AG04449 (cell line): ENCODE measurements at regions not wholly inside any gene's neighbourhood (a gene's known extent, or its start where the extent isn't known, plus 50 kb on each side); places are given as distances from the start of the nearest gene placed in this dataset.

ENCODE experiments used
- CTCF ChIA-PET: fragments of 350-600 bp; formaldehyde crosslinking; extraction: SDS; loops from one replicate; lab custom pipeline; 2021; ENCODE audit warnings: antibody characterized with exemption; lab: Yijun Ruan, JAX
- POLR2A ChIA-PET: fragments of 400-600, 350-600 bp; formaldehyde crosslinking; extraction: SDS; loops from one replicate; lab custom pipeline; 2020; ENCODE audit warnings: antibody characterized with exemption, inconsistent platforms; lab: Yijun Ruan, JAX
- DNase-seq: peaks from one replicate; pipeline ENCODE4 v3.0.0-alpha.2; 2010; ENCODE audit warnings: low read depth, low spot score
- H3K4me3 ChIP-seq: 2 replicates; pipeline ENCODE4 v1.5.1; 2011; ENCODE audit warnings: low read depth, mild to moderate bottlenecking, control low read depth, low read length
- TF ChIP-seq, protein P1 (sequence below): IDR thresholded peaks from one replicate; pipeline ENCODE4 v1.5.1; 2011; ENCODE audit warnings: mild to moderate bottlenecking, moderate library complexity, low read length, control low read depth, inconsistent platforms; ENCODE audit not compliant: insufficient read depth; ENCODE audit errors: missing control alignments

DNA sequence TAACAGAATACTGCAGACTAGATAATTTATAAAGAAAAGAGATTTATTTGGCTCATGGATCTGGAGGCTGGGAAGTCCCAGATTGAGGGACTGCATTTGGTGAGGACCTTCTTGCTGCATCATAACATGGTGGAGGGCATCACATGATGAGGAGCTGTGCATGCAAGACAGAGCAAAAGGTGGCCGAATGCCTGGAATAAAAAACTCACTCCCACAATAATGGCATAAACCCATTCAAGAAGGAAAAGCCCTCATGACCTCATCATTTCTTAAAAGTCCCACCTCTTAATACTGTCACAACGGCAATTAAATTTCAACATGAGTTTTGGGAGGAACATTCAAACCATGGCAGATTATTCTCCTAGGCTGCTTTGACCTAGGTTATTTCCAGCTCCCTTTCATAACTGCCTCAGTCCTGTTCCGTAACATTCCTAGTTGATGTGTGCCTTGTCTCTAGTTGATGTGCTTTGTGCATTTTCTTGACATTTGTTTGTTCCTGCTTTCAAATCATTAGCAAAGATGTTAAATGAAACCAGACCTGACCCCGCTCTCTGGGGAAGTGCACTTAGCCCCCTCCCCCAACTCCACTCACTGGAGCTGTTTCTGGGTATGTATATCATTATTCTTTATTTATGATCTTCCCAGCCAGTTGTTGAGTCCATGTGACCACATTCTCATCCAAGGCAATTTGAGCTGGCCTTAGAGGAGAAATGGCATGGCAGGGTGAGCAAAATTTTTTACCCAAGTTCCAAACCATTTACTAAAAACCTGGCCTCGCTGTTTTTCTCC is 148.5 kb downstream of the GDAP2 start:
- ChIA-PET CTCF (interaction anchor here (0.8 to 2.4 kb wide), 5 partner anchors 10 to 246 kb away, joined by 3 to 7 read pairs (median 4); no protein-coding TSS in a partner anchor), POLR2A (no interaction called here)

DNA sequence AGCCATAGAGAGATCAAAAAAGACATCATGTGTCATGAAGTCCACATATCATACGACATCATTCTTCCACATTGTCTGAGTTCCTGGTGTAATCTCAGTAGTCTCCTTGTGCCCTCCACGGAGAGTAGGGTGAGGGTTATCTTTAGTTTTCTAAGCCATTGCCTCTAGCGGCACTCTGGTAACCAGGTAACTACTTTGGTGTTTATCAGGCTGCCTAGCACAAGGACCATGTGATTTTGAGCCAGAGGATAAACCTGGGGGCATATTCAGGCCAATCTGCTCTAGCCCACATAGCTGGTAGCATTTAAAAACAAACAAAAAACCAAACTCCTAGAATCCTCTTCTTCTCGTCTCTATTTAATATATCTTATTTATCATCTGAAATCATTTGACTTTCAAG is 147.4 kb downstream of the GDAP2 start:
- no peak for DNase-seq
- TF ChIP-seq, protein P1, sequence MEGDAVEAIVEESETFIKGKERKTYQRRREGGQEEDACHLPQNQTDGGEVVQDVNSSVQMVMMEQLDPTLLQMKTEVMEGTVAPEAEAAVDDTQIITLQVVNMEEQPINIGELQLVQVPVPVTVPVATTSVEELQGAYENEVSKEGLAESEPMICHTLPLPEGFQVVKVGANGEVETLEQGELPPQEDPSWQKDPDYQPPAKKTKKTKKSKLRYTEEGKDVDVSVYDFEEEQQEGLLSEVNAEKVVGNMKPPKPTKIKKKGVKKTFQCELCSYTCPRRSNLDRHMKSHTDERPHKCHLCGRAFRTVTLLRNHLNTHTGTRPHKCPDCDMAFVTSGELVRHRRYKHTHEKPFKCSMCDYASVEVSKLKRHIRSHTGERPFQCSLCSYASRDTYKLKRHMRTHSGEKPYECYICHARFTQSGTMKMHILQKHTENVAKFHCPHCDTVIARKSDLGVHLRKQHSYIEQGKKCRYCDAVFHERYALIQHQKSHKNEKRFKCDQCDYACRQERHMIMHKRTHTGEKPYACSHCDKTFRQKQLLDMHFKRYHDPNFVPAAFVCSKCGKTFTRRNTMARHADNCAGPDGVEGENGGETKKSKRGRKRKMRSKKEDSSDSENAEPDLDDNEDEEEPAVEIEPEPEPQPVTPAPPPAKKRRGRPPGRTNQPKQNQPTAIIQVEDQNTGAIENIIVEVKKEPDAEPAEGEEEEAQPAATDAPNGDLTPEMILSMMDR = no peak
- ChIA-PET CTCF (interaction anchor here (0.9 to 1.5 kb wide), 2 partner anchors 13 to 115 kb away, joined by 3 to 4 read pairs; no protein-coding TSS in a partner anchor), POLR2A (no interaction called here)
- H3K4me3 ChIP-seq = no peak overlapping the region

More for the DNA sequence above, 148.5 kb downstream of the GDAP2 start:
- no peak for DNase-seq
- TF ChIP-seq, protein P1 = no peak
- H3K4me3 ChIP-seq = no peak overlapping the region

DNA sequence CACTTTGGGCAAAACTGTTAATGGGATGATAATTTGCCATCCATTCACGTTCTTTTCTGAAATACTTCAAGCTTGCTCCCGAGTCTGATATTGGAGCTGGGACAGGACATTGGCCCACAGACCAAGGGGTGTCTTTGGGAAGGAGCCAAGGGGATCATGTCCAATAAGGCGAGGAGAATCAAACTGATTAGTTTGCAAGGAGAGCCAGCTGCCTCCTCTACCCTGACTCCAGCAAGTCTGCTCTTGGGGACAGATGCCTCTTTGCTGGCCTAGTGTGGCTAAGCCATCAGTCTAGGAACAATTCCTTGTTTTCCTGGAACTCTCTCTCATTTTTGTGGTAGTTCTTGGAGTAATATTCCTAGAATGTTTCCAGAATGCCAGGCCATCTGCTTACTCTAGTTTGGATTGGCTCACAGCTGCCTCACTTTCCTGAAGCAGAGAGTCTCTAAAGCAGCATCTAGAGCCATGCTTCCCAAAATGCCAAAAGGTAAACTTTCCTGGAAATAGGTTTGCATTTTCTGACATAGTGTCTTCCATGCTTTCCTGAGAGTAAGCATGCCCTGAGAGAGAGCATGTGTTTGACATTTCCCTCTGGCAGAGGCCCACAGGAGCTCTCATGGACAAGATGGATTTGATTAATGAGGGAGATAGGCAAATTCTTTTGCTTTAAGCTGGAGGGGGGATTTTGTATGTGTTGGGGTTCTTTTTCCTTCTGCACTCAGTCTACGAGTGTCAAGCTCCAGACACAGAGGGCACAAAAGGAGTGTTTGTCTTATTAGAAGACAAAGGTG is 145.6 kb downstream of the GDAP2 start:
- no peak overlapping the region for H3K4me3 ChIP-seq
- TF ChIP-seq, protein P1 = no peak
- POLR2A ChIA-PET = no interaction called here
- no peak for DNase-seq
- CTCF ChIA-PET = interaction anchor here (0.9 kb wide), 1 partner anchor 25 kb away, joined by 3 read pairs; no protein-coding TSS in a partner anchor

DNA sequence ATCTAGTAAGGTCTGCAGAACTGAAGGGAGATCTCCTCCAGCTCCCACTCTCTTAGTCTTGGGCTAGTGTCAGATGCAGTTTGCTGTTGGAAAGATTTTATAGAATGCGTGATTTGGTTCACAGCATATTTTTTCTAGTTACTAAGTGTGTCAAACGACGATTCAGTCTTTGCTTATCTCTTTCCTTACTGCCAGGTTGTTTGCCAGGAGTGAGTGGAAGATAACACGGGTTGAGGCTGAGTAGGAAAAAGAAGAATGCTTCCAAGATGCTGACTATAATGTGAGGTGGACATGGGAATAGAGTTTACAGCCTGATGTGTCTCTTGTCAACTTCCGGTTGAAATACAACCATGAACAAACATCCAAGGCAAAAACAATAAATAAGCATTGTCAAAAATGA is 141.4 kb downstream of the GDAP2 start:
- ChIA-PET POLR2A (no interaction called here), CTCF (interaction anchor here (0.8 to 1.0 kb wide), 2 partner anchors 29 to 37 kb away, joined by 3 to 6 read pairs; no protein-coding TSS in a partner anchor)
- TF ChIP-seq, protein P1 = no peak
- no peak for DNase-seq
- no peak overlapping the region for H3K4me3 ChIP-seq

DNA sequence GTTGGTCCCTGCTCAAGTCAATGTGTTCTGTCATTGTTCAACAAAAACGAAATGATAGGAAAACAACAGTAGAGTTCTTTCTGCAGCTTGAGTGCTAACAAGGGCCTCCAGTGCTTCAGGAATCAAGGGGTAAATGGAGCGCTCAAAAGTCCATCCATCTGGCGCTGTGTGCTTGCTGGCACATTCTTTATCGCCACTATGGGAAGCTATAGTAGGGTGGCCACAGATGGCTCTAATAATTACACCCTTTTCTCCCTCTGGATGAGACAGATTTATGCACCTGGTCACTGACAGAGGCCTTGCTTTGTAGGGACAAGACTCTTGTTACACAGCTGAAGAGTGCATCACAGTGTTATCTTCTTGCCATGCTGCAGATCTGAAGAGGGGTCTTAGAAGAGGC is 136.0 kb downstream of the GDAP2 start:
- TF ChIP-seq, protein P1 = no peak
- CTCF ChIA-PET = interaction anchor here (0.8 to 6.3 kb wide), 3 partner anchors 21 to 103 kb away, joined by 3 to 32 read pairs (median 3); no protein-coding TSS in a partner anchor
- POLR2A ChIA-PET = no interaction called here
- no peak overlapping the region for H3K4me3 ChIP-seq
- DNase-seq = no peak
